GM20000 (cell line): ENCODE measurements at regions not wholly inside any gene's neighbourhood (a gene's known extent, or its start where the extent isn't known, plus 50 kb on each side); places are given as distances from the start of the nearest gene placed in this dataset.
"Not testable (repeated sequence)": the region's sequence is repeated elsewhere in the genome, so short reads cannot be mapped to it uniquely, and the experiment has no call there.

Experiments
- DNase-seq: peaks from one replicate; pipeline ENCODE4 v3.0.0; 2012; ENCODE audit warnings: low spot score
- CTCF ChIP-seq: IDR thresholded peaks from 2 replicates; pipeline ENCODE4 v1.5.1; 2012; ENCODE audit warnings: mild to moderate bottlenecking, control low read depth; ENCODE audit errors: extremely low read depth, missing control alignments

GRCh38 chr11:98417256-98417755 is 603.4 kb upstream of the CNTN5 start:
- no peak for DNase-seq
- TF ChIP-seq CTCF = no peak

GRCh38 chr11:98423933-98424332 is 596.8 kb upstream of the CNTN5 start:
- no peak for TF ChIP-seq CTCF
- DNase-seq = no peak

- DNase-seq = not testable (repeated sequence)
Measured at GRCh38 chr11:98424773-98425172, 596.0 kb upstream of the CNTN5 start.

- DNase-seq = no peak
- TF ChIP-seq CTCF = no peak
Measured at GRCh38 chr11:98431463-98432359, 589.0 kb upstream of the CNTN5 start.

- TF ChIP-seq CTCF = no peak
Measured at GRCh38 chr11:98434296-98434695, 586.5 kb upstream of the CNTN5 start.

GRCh38 chr11:98453378-98453777 is 567.4 kb upstream of the CNTN5 start:
- TF ChIP-seq CTCF = no peak
- no peak for DNase-seq

More at GRCh38 chr11:98434296-98434695, 586.5 kb upstream of the CNTN5 start:
- no peak for DNase-seq

GRCh38 chr11:98455500-98456307 is 565.0 kb upstream of the CNTN5 start:
- no peak for DNase-seq
- TF ChIP-seq CTCF = no peak
